H9 (cell line): ENCODE measurements at regions not wholly inside any gene's neighbourhood (a gene's known extent, or its start where the extent isn't known, plus 50 kb on each side); places are given as distances from the start of the nearest gene placed in this dataset.

Experiments
- DNase-seq: peaks from one replicate; pipeline ENCODE4 v3.0.0-alpha.2; 2017
- H2AFZ ChIP-seq: one replicate; pipeline ENCODE4 v1.6.1; 2013; ENCODE audit warnings: mild to moderate bottlenecking, low read length, control low read depth, moderate library complexity
- H2AK5ac ChIP-seq: 2 replicates; pipeline ENCODE4 v1.6.1; 2013; ENCODE audit warnings: low read length, control low read depth, mixed read lengths; ENCODE audit not compliant: insufficient read length
- H2BK120ac ChIP-seq: one replicate; pipeline ENCODE4 v1.6.1; 2013; ENCODE audit warnings: low read depth, mild to moderate bottlenecking, low read length, control low read depth, inconsistent platforms; ENCODE audit not compliant: poor library complexity, severe bottlenecking
- H2BK12ac ChIP-seq: 2 replicates; pipeline ENCODE4 v1.6.1; 2013; ENCODE audit warnings: low read length, control low read depth, mixed read lengths, low read depth; ENCODE audit not compliant: insufficient read length
- H2BK15ac ChIP-seq: 2 replicates; pipeline ENCODE4 v1.6.1; 2013; ENCODE audit warnings: low read depth, low read length, control low read depth
- H2BK20ac ChIP-seq: one replicate; pipeline ENCODE4 v1.6.1; 2013; ENCODE audit warnings: low read depth, mild to moderate bottlenecking, low read length, control low read depth, inconsistent platforms; ENCODE audit not compliant: poor library complexity, severe bottlenecking
- H2BK5ac ChIP-seq: 2 replicates; pipeline ENCODE4 v1.6.1; 2013; ENCODE audit warnings: low read length, control low read depth, mixed read lengths; ENCODE audit not compliant: insufficient read length
- H3K14ac ChIP-seq: 2 replicates; pipeline ENCODE4 v1.6.1; 2013; ENCODE audit warnings: low read length, control low read depth; ENCODE audit not compliant: insufficient read depth
- H3K18ac ChIP-seq: 2 replicates; pipeline ENCODE4 v1.6.1; 2013; ENCODE audit warnings: low read depth, mild to moderate bottlenecking, mixed read lengths, low read length, control low read depth; ENCODE audit not compliant: insufficient read length
- H3K23ac ChIP-seq: 2 replicates; pipeline ENCODE4 v1.6.1; 2013; ENCODE audit warnings: low read length, control low read depth, mixed read lengths, low read depth; ENCODE audit not compliant: insufficient read length
- H3K23me2 ChIP-seq: 2 replicates; pipeline ENCODE4 v1.6.1; 2013; ENCODE audit warnings: low read depth, mild to moderate bottlenecking, mixed read lengths, low read length, control low read depth; ENCODE audit not compliant: insufficient read length, poor library complexity, severe bottlenecking
- H3K27ac ChIP-seq: 2 replicates; pipeline ENCODE4 v1.5.1; 2013; ENCODE audit warnings: low read length, control low read depth, mixed read lengths, low read depth; ENCODE audit not compliant: insufficient read length
- H3K27me3 ChIP-seq: 2 replicates; pipeline ENCODE4 v1.6.1; 2013; ENCODE audit warnings: low read length, control low read depth, inconsistent platforms; ENCODE audit not compliant: insufficient read depth
- H3K4ac ChIP-seq: 2 replicates; pipeline ENCODE4 v1.6.1; 2013; ENCODE audit warnings: low read depth, mild to moderate bottlenecking, control low read depth, inconsistent platforms, low read length, moderate library complexity
- H3K4me1 ChIP-seq: 2 replicates; pipeline ENCODE4 v1.6.1; 2013; ENCODE audit warnings: low read length, control low read depth, inconsistent platforms; ENCODE audit not compliant: insufficient read depth
- H3K4me2 ChIP-seq: 2 replicates; pipeline ENCODE4 v1.6.1; 2013; ENCODE audit warnings: low read length, control low read depth, mixed read lengths; ENCODE audit not compliant: insufficient read length, insufficient read depth
- H3K56ac ChIP-seq: 2 replicates; pipeline ENCODE4 v1.6.1; 2013; ENCODE audit warnings: low read depth, mild to moderate bottlenecking, mixed read lengths, low read length, control low read depth; ENCODE audit not compliant: insufficient read length
- H3K79me1 ChIP-seq: 2 replicates; pipeline ENCODE4 v1.6.1; 2013; ENCODE audit warnings: low read depth, mild to moderate bottlenecking, moderate library complexity, low read length, control low read depth, inconsistent platforms; ENCODE audit not compliant: insufficient read depth, poor library complexity, severe bottlenecking
- H3K79me2 ChIP-seq: 2 replicates; pipeline ENCODE4 v1.6.1; 2013; ENCODE audit warnings: low read length, control low read depth, inconsistent platforms; ENCODE audit not compliant: insufficient read depth
- H3K9ac ChIP-seq: 2 replicates; pipeline ENCODE4 v1.6.1; 2013; ENCODE audit warnings: low read length, control low read depth, mixed read lengths; ENCODE audit not compliant: insufficient read length; ENCODE audit errors: extremely low read depth
- H3K9me3 ChIP-seq: one replicate; pipeline ENCODE4 v1.6.1; 2013; ENCODE audit warnings: low read depth, low read length, inconsistent platforms; ENCODE audit not compliant: control insufficient read depth
- H3T11ph ChIP-seq: one replicate; pipeline ENCODE4 v1.6.1; 2013; ENCODE audit warnings: mild to moderate bottlenecking, low read length, control low read depth, inconsistent platforms
- H4K20me1 ChIP-seq: one replicate; pipeline ENCODE4 v1.6.1; 2013; ENCODE audit not compliant: control insufficient read depth, insufficient read length, insufficient read depth
- H4K5ac ChIP-seq: 2 replicates; pipeline ENCODE4 v1.6.1; 2013; ENCODE audit warnings: low read depth, mild to moderate bottlenecking, mixed read lengths, low read length, control low read depth; ENCODE audit not compliant: insufficient read length
- H4K8ac ChIP-seq: replicated peaks from 2 replicates; pipeline ENCODE4 v1.6.1; 2013; ENCODE audit warnings: low read length, control low read depth, mixed read lengths, low read depth; ENCODE audit not compliant: insufficient read length
- H4K91ac ChIP-seq: 2 replicates; pipeline ENCODE4 v1.6.1; 2013; ENCODE audit warnings: low read depth, mild to moderate bottlenecking, moderate library complexity, mixed read lengths, low read length, control low read depth; ENCODE audit not compliant: insufficient read length
- H3K27ac Mint-ChIP-seq, 3 experiments: 2 replicates in 2 of 3; 3 replicates in 1 of 3; pipeline ENCODE4 v1.8.0; 2020 to 2021; ENCODE audit warnings: mixed read lengths in 3 of 3, mild to moderate bottlenecking in 1 of 3, moderate library complexity in 1 of 3
- H3K27me3 Mint-ChIP-seq: 2 replicates; pipeline ENCODE4 v1.8.0; 2021; ENCODE audit warnings: low read depth, mild to moderate bottlenecking, moderate library complexity, mixed read lengths
- H3K36me3 Mint-ChIP-seq, 3 experiments: 2 replicates in 2 of 3; 3 replicates in 1 of 3; pipeline ENCODE4 v1.8.0; 2020 to 2021; ENCODE audit warnings: low read depth in 3 of 3, mixed read lengths in 3 of 3; ENCODE audit not compliant: insufficient read depth in 1 of 3
- H3K4me1 Mint-ChIP-seq, 2 experiments: 2 replicates each; pipeline ENCODE4 v1.8.0; 2020; ENCODE audit warnings: mixed read lengths in 2 of 2
- H3K4me3 Mint-ChIP-seq, 2 experiments: 2 replicates in 1 of 2; 3 replicates in 1 of 2; pipeline ENCODE4 v1.8.0; 2020 to 2021; ENCODE audit warnings: mild to moderate bottlenecking in 2 of 2, mixed read lengths in 2 of 2, moderate library complexity in 1 of 2
- H3K9me3 Mint-ChIP-seq, 2 experiments: 2 replicates in 1 of 2; 3 replicates in 1 of 2; pipeline ENCODE4 v1.8.0; 2020; ENCODE audit warnings: mild to moderate bottlenecking in 2 of 2, mixed read lengths in 2 of 2, moderate library complexity in 1 of 2
- WGBS: extraction: QIAGEN DNeasy Blood & Tissue Kit; methylation state at CpG from one replicate; pipeline ENCODE4 v1.1.7; 2013; ENCODE audit warnings: missing lambda C conversion rate, low lambda C conversion rate, mixed read lengths; ENCODE audit not compliant: insufficient read length; ENCODE audit errors: extremely low coverage; 5-methylcytosine and 5-hydroxymethylcytosine counted together
- TF ChIP-seq, protein P1 (sequence below): fragments of 200-600 bp; sonication (generic); conservative IDR thresholded peaks from 3 replicates; pipeline ENCODE4 v1.8.0; 2021; ENCODE audit warnings: antibody characterized with exemption, mild to moderate bottlenecking

DNA sequence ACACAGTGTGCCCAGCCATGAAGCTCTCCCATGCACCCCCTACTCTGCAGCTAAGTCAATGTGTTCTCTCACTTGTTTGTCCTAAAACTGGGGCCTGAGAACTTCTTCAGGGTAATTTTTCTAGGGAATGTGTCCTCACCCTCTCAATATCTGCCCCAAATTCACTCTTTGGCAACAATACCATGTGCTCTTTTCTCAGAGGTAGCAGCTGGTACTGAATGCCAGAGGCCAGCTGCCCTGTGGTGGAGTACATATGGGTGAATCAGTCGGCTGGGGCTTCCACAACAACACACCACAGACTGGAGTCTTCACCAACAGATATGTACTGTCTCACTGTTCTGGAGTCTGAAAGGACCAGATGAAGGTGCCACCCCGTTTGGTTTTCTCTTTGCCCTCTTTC lies 97.7 kb upstream of the TOP3B start:
- Mint-ChIP-seq H3K4me3 (no peak overlapping the region), H3K4me1 (no peaks in the 10 kb centered on the region), H3K27me3 (peaks cover 100% of the 10 kb centered on the region), H3K9me3 (no peaks in the 10 kb centered on the region), H3K36me3 (no peaks in the 10 kb centered on the region), H3K27ac (no peak overlapping the region)
- TF ChIP-seq, protein P1, sequence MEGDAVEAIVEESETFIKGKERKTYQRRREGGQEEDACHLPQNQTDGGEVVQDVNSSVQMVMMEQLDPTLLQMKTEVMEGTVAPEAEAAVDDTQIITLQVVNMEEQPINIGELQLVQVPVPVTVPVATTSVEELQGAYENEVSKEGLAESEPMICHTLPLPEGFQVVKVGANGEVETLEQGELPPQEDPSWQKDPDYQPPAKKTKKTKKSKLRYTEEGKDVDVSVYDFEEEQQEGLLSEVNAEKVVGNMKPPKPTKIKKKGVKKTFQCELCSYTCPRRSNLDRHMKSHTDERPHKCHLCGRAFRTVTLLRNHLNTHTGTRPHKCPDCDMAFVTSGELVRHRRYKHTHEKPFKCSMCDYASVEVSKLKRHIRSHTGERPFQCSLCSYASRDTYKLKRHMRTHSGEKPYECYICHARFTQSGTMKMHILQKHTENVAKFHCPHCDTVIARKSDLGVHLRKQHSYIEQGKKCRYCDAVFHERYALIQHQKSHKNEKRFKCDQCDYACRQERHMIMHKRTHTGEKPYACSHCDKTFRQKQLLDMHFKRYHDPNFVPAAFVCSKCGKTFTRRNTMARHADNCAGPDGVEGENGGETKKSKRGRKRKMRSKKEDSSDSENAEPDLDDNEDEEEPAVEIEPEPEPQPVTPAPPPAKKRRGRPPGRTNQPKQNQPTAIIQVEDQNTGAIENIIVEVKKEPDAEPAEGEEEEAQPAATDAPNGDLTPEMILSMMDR = no peak
- Histone ChIP-seq H2BK20ac (no peak overlapping the region), H3K79me1 (no peaks in the 10 kb centered on the region), H3K27me3 (peaks cover 80% of the 10 kb centered on the region), H3K27ac (no peak overlapping the region), H2AFZ (no peak overlapping the region), H4K91ac (no peak overlapping the region), H3K56ac (no peak overlapping the region), H3K79me2 (no peaks in the 10 kb centered on the region), H3T11ph (no peak overlapping the region), H2BK15ac (no peak overlapping the region), H4K8ac (no peak overlapping the region), H2BK5ac (no peak overlapping the region), H3K4me1 (no peaks in the 10 kb centered on the region), H4K5ac (no peak overlapping the region), H4K20me1 (no peaks in the 10 kb centered on the region), H3K18ac (no peak overlapping the region), H3K4me2 (no peak overlapping the region), H3K9ac (no peak overlapping the region), H2AK5ac (no peak overlapping the region), H3K4ac (no peak overlapping the region), H3K23ac (no peak overlapping the region), H3K9me3 (no peaks in the 10 kb centered on the region), H2BK12ac (no peak overlapping the region), H3K23me2 (no peaks in the 10 kb centered on the region), H3K14ac (no peak overlapping the region), H2BK120ac (no peak overlapping the region)
- no peak for DNase-seq
- WGBS = no CpG with 5 or more reads among the region's 2 CpGs
